ENCODE measurements at regions not wholly inside any gene's neighbourhood (a gene's known extent, or its start where the extent isn't known, plus 50 kb on each side); places are given as distances from the start of the nearest gene placed in this dataset.

- TF ChIP-seq ZNF592 (IDR thresholded peaks at IDR 0.05) (no peak), SREBF1 (IDR thresholded peaks at IDR 0.05; ENCODE audit: low read length) (no peak), FOS (IDR thresholded peaks at IDR 0.05; ENCODE audit: borderline replicate concordance, extremely low read depth, insufficient read length) (no peak), TARDBP (IDR thresholded peaks at IDR 0.05; ENCODE audit: borderline replicate concordance) (0 out of 2 replicates have a peak, but pooled peaks have one; percentile 19), BHLHE40 (IDR thresholded peaks at IDR 0.05; ENCODE audit: borderline replicate concordance in 1 of 2, low read depth in 2 of 2, low read length in 1 of 2) (no peak), SMARCA5 (IDR thresholded peaks at IDR 0.05) (no peak), YBX1 (IDR thresholded peaks at IDR 0.05) (no peak), ETV6 (conservative IDR thresholded peaks at IDR 0.05 in 1 of 2, IDR thresholded peaks at IDR 0.05 in 1 of 2; ENCODE audit: borderline replicate concordance in 1 of 2, low read depth in 1 of 2) (no peak), NFXL1 (IDR thresholded peaks at IDR 0.05; ENCODE audit: borderline replicate concordance) (no peak; the same call in 1 of the 2 replicates), TCF3 (IDR thresholded peaks at IDR 0.05; ENCODE audit: borderline replicate concordance, insufficient read depth, low read depth, low read length) (peak; percentile 90), TBL1XR1 (IDR thresholded peaks at IDR 0.05; ENCODE audit: low read depth, low read length) (no peak; the same call in 1 of the 2 replicates), SIX5 (IDR thresholded peaks at IDR 0.05; ENCODE audit: low read depth, low read length, severe bottlenecking) (no peak), RUNX3 (IDR thresholded peaks at IDR 0.05; ENCODE audit: low read length) (peak; percentile 88), SUZ12 (IDR thresholded peaks at IDR 0.05; ENCODE audit: unreplicated experiment) (no peak), RAD21 (IDR thresholded peaks at IDR 0.05; ENCODE audit: insufficient read depth, low read depth, low read length) (no peak), SPI1 (IDR thresholded peaks at IDR 0.05; ENCODE audit: borderline replicate concordance, insufficient read depth, low read depth, low read length) (peak; percentile 87), CREB1 (IDR thresholded peaks at IDR 0.05; ENCODE audit: low read depth) (no peak), HSF1 (IDR thresholded peaks at IDR 0.05; ENCODE audit: low read depth, low read length) (no peak), STAT3 (IDR thresholded peaks at IDR 0.05; ENCODE audit: low read depth, low read length) (no peak), EP300 (IDR thresholded peaks at IDR 0.05; ENCODE audit: borderline replicate concordance in 1 of 2, control insufficient read depth in 1 of 2, low read depth in 2 of 2, low read length in 2 of 2) (no peak; a peak in 1 of 4 replicates), IKZF1 (conservative IDR thresholded peaks at IDR 0.05) (no peak; the same call in none of the 2 replicates), SRF (IDR thresholded peaks at IDR 0.05; ENCODE audit: low read depth in 2 of 2, low read length in 2 of 2) (peak in 1 of 2 experiments; percentile 56; a peak in 1 of 4 replicates), MTA3 (IDR thresholded peaks at IDR 0.05; ENCODE audit: borderline replicate concordance, low read length) (peak; percentile 41; the same call in 1 of the 2 replicates), ZNF384 (IDR thresholded peaks at IDR 0.05; ENCODE audit: borderline replicate concordance, low read depth, low read length) (no peak), DPF2 (IDR thresholded peaks at IDR 0.05) (peak; percentile 36; the same call in 1 of the 2 replicates), POLR2AphosphoS5 (IDR thresholded peaks at IDR 0.05; ENCODE audit: low read length) (no peak), LARP7 (IDR thresholded peaks at IDR 0.05) (no peak)
These were observed 227.3 kb downstream of the PTEN start (continued) for GRCh38 chr10:88090568-88091214.

All from GM12878 (cell line).